ENCODE measurements at regions not wholly inside any gene's neighbourhood (a gene's known extent, or its start where the extent isn't known, plus 50 kb on each side); places are given as distances from the start of the nearest gene placed in this dataset.

DNA sequence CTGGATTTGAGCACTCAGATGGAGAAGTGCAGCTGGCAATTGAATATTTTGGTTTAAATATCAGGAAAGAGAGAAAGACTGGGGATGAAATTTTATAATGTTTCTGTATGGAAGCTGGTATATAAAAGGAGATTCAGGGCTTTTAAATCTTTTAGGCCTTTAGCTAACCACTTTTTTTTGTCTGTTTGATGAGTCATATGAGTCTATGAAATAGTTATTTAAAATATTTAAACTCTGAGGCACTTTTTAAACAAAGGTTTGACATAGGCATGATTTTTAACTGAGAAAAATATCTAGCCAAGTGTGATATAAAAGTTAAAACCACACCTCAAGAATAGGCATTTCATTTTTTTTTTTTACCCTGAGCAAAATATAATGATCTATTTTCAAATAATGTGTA, 944.3 kb downstream of the GATA3 start:
- in situ Hi-C loops (cut with MboI; ENCODE audit: low pct_unique_long_range_greater_than_20kb, low sequenced_read_pairs, unreplicated experiment), result no loop called here
- no peak for DNase-seq (ENCODE audit: low spot score)
- TF ChIP-seq, protein P1, sequence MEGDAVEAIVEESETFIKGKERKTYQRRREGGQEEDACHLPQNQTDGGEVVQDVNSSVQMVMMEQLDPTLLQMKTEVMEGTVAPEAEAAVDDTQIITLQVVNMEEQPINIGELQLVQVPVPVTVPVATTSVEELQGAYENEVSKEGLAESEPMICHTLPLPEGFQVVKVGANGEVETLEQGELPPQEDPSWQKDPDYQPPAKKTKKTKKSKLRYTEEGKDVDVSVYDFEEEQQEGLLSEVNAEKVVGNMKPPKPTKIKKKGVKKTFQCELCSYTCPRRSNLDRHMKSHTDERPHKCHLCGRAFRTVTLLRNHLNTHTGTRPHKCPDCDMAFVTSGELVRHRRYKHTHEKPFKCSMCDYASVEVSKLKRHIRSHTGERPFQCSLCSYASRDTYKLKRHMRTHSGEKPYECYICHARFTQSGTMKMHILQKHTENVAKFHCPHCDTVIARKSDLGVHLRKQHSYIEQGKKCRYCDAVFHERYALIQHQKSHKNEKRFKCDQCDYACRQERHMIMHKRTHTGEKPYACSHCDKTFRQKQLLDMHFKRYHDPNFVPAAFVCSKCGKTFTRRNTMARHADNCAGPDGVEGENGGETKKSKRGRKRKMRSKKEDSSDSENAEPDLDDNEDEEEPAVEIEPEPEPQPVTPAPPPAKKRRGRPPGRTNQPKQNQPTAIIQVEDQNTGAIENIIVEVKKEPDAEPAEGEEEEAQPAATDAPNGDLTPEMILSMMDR (IDR thresholded peaks at IDR 0.05; ENCODE audit: extremely low read depth, insufficient read depth, missing control alignments), result no peak

DNA sequence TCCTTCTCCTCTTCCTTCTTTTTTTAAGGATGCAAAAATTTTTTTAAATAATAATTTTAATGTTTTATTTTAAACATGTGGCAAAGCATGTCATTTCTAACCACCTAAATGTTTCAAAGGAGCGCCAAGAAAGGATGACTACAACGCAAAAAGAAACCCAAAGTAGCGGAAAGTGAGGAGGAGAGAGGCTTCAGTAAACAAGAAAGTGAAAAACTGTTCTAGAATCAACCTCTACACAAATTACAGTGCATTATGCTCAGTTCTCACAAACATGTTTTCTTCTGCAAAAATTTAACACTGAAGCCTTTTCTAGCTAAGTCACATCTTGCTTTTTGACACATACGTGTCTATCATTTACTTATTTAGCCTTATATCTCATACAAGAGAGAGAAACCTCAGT, 948.6 kb downstream of the GATA3 start:
- TF ChIP-seq, protein P1 (IDR thresholded peaks at IDR 0.05; ENCODE audit: extremely low read depth, insufficient read depth, missing control alignments), result no peak
- DNase-seq (ENCODE audit: low spot score), result no peak
- in situ Hi-C loops (cut with MboI; ENCODE audit: low pct_unique_long_range_greater_than_20kb, low sequenced_read_pairs, unreplicated experiment), result no loop called here

DNA sequence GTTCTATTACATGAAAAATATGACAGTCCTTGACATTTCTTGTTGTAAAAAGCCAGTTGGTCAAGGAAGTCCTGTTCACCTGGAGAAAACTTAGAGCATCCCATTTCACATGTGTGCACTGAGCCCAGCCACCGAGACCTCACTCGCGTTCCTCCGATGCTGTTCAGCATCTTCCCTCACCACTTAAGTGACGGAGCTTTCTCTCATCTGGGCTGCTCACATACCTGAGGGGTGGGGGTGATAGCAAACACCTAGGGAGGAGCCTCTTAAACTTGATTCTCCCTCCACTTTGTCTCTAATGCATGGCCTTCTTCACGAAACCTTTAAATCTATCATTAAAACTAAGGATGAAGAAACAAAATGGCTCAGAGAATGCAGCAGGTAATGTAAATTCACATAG, 950.2 kb downstream of the GATA3 start:
- DNase-seq (ENCODE audit: low spot score), result no peak
- TF ChIP-seq, protein P1 (IDR thresholded peaks at IDR 0.05; ENCODE audit: extremely low read depth, insufficient read depth, missing control alignments), result no peak
- in situ Hi-C loops (cut with MboI; ENCODE audit: low pct_unique_long_range_greater_than_20kb, low sequenced_read_pairs, unreplicated experiment), result no loop called here

DNA sequence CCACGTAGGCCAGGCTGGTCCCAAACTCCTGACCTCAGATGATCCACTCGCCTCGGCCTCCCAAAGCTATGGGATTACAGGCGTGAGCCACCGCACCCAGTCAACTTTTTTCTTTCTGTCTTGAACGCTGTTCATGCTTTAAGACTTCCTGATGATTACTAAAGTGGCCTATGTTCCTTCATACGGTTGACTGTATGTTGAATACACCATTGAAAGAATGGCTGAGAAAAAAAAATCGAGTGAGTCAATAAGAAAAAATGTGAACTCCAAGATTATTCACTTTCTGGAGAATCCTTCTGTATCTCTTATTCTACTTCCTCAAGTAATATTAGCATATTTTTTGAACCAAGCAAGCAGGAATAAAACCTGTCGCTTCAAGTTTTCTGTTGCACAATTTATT, 955.0 kb downstream of the GATA3 start:
- TF ChIP-seq, protein P1 (IDR thresholded peaks at IDR 0.05; ENCODE audit: extremely low read depth, insufficient read depth, missing control alignments), result no peak
- no peak for DNase-seq (ENCODE audit: low spot score)
- in situ Hi-C loops (cut with MboI; ENCODE audit: low pct_unique_long_range_greater_than_20kb, low sequenced_read_pairs, unreplicated experiment), result no loop called here

DNA sequence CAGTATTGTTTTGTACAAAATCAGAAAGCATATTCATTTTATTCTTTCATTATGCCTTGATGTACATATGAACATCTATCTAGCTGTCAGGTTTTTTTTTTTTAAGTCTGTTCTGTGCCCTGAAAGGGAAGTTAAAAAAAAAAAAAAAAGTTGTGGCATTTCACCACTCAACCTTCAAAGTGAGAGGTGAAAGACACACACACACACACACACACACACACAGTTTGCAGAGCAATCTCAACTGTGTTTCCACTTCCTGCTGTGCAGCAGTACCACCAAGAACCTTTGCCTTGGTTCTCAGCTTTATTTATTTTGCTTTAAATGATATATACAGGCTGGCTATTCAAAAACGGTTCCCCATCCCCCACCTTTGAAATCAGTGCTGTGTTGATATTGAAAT, 955.6 kb downstream of the GATA3 start:
- TF ChIP-seq, protein P1 (IDR thresholded peaks at IDR 0.05; ENCODE audit: extremely low read depth, insufficient read depth, missing control alignments), result no peak
- no peak for DNase-seq (ENCODE audit: low spot score)
- in situ Hi-C loops (cut with MboI; ENCODE audit: low pct_unique_long_range_greater_than_20kb, low sequenced_read_pairs, unreplicated experiment), result no loop called here

DNA sequence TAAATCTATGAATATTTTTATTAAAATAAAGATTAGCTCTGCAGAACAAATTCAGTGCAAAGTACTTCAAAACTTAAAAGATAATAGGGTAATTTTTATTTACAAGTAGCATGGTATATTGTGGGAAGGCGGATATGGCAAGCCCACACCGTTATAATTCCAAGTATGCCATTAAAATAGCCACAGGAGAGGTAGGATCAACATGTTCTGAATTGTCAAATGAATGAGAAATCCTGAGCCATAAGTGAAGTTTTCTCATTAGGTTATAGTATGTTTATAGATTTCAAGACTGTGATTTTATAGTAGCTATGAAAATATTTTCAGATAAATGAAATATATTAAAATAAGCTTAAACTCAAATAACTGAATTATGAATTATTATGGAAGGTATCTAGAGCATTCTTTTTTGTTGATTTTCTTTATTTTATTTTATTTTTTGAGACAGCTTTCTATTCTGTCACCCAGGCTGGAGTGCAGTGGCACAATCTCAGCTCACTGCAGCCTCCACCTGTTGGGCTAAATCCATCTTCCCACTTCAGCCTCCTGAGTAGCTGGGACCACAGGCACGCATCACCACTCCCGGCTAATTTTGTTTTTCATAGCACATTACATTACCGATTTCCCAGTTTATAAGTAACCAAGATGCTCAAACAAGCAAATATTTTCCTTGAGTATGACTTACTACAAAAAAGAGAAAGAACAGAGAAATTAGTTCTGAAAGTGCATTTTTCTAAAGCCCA, 956.6 kb downstream of the GATA3 start:
- no peak for DNase-seq (ENCODE audit: low spot score)
- in situ Hi-C loops (cut with MboI; ENCODE audit: low pct_unique_long_range_greater_than_20kb, low sequenced_read_pairs, unreplicated experiment), result no loop called here
- TF ChIP-seq, protein P1 (IDR thresholded peaks at IDR 0.05; ENCODE audit: extremely low read depth, insufficient read depth, missing control alignments), result no peak

Measured in GM13977 (cell line).